HepG2 (cell line): ENCODE measurements at regions not wholly inside any gene's neighbourhood (a gene's known extent, or its start where the extent isn't known, plus 50 kb on each side); places are given as distances from the start of the nearest gene placed in this dataset.

Experiments
- ATAC-seq: fragments of 200-7000 bp; cut with Tn5 transposase; 3 replicates; pipeline ENCODE4 v1.9.1; 2020; ENCODE audit warnings: mild to moderate bottlenecking, moderate library complexity
- BruUV-seq: library from RNA; stranded (reverse); fragments of 400-500 nt; replicated peaks from 2 replicates; lab custom pipeline; 2021; lab: Mats Ljungman, UMichigan
- CTCF ChIA-PET: fragments of 300-600 bp; formaldehyde crosslinking; extraction: SDS; loops from one replicate; lab custom pipeline; 2021; ENCODE audit warnings: low total read pairs, inconsistent platforms, low intra/inter-chr PET ratio; lab: Yijun Ruan, JAX
- POLR2A ChIA-PET: fragments of 350-600 bp; sonication (Branson Sonifier 250); formaldehyde crosslinking; loops from one replicate; lab custom pipeline; 2020; ENCODE audit warnings: antibody characterized with exemption, inconsistent platforms; lab: Yijun Ruan, JAX
- DNase-seq: peaks from one replicate; pipeline ENCODE4 v3.0.0-alpha.2; 2015; ENCODE audit warnings: low spot score
- FAIRE-seq: peaks from 3 replicates; lab custom pipeline; 2011; peaks lifted over from hg19 to GRCh38; lab: Jason Lieb, UNC
- H2AFZ ChIP-seq: one replicate; pipeline ENCODE4 v1.6.1; 2011; ENCODE audit warnings: low read length, inconsistent platforms
- H3K27ac ChIP-seq: fragments of 300-600 bp; 3 replicates; pipeline ENCODE4 v1.8.0; 2011; ENCODE audit warnings: mixed run types, mild to moderate bottlenecking, mixed read lengths, low read length, inconsistent platforms; ENCODE audit not compliant: insufficient read depth; ENCODE audit errors: extremely low read length
- H3K27me3 ChIP-seq, 2 experiments: fragments of 200-600 bp in 1 of 2; 2 replicates in 1 of 2; 3 replicates in 1 of 2; pipeline versions ENCODE4 v1.6.0 to v1.8.0; 2011; ENCODE audit warnings: low read length in 2 of 2, mild to moderate bottlenecking in 2 of 2, moderate library complexity in 2 of 2, inconsistent platforms in 1 of 2; ENCODE audit not compliant: insufficient read depth in 2 of 2, control insufficient read depth in 1 of 2
- H3K36me3 ChIP-seq, 2 experiments: fragments of 200-600 bp in 1 of 2; replicated peaks in 1 of 2; 2 replicates in 1 of 2; 3 replicates in 1 of 2; pipeline versions ENCODE4 v1.5.1 to v1.8.0; 2011; ENCODE audit warnings: low read length in 2 of 2, inconsistent platforms in 1 of 2; ENCODE audit not compliant: insufficient read depth in 2 of 2, control insufficient read depth in 1 of 2
- H3K4me1 ChIP-seq: 2 replicates; pipeline ENCODE4 v1.5.1; 2012; ENCODE audit warnings: low read length, inconsistent platforms; ENCODE audit not compliant: insufficient read depth
- H3K4me2 ChIP-seq: 2 replicates; pipeline ENCODE4 v1.6.0; 2011; ENCODE audit warnings: low read depth, low read length, inconsistent platforms
- H3K4me3 ChIP-seq, 3 experiments: fragments of 200-600 bp in 1 of 3; sonication (generic), shearing (Covaris generic) in 1 of 3; replicated peaks in 1 of 3; 2 replicates each; pipeline ENCODE4 v1.5.1; 2011 to 2016; ENCODE audit warnings: low read length in 3 of 3, inconsistent platforms in 2 of 3, low read depth in 2 of 3, mild to moderate bottlenecking in 2 of 3, control low read depth in 1 of 3, mixed read lengths in 1 of 3; ENCODE audit not compliant: insufficient read depth in 1 of 3
- H3K79me2 ChIP-seq: one replicate; pipeline ENCODE4 v1.6.1; 2011; ENCODE audit warnings: low read length, inconsistent platforms; ENCODE audit not compliant: insufficient read depth
- H3K9ac ChIP-seq: 2 replicates; pipeline ENCODE4 v1.6.0; 2011; ENCODE audit warnings: mild to moderate bottlenecking, low read depth, low read length, inconsistent platforms; ENCODE audit not compliant: insufficient read depth
- H3K9me3 ChIP-seq: 2 replicates; pipeline ENCODE4 v1.5.1; 2012; ENCODE audit warnings: mild to moderate bottlenecking, low read length
- H4K20me1 ChIP-seq: 2 replicates; pipeline ENCODE4 v1.6.0; 2011; ENCODE audit warnings: inconsistent platforms, mild to moderate bottlenecking, low read length, moderate library complexity; ENCODE audit not compliant: insufficient read depth
- CEBPG ChIP-seq: IDR thresholded peaks from 2 replicates; pipeline ENCODE4 v1.6.1; 2016
- DNMT3B ChIP-seq: conservative IDR thresholded peaks from 2 replicates; pipeline ENCODE4 v1.6.1; 2016; ENCODE audit warnings: missing biosample characterization, control low read depth
- FOSL2 ChIP-seq: sonication (generic); formaldehyde crosslinking; IDR thresholded peaks from 2 replicates; pipeline ENCODE4 v1.4.0; 2020; ENCODE audit warnings: missing genetic modification reagents
- KDM5A ChIP-seq: fragments of 200-600 bp; sonication (generic); IDR thresholded peaks from 2 replicates; pipeline ENCODE4 v1.7.0; 2018; ENCODE audit warnings: antibody characterized with exemption, mild to moderate bottlenecking, low read length, borderline replicate concordance
- POGZ ChIP-seq: sonication (generic); formaldehyde crosslinking; IDR thresholded peaks from 2 replicates; pipeline ENCODE4 v1.4.0; 2020; ENCODE audit warnings: mild to moderate bottlenecking, missing genetic modification reagents
- SETDB1 ChIP-seq: sonication (generic); formaldehyde crosslinking; IDR thresholded peaks from 2 replicates; pipeline ENCODE4 v1.5.1; 2020; ENCODE audit warnings: missing genetic modification reagents, mild to moderate bottlenecking, borderline replicate concordance
- ZNF274 ChIP-seq: sonication (generic); formaldehyde crosslinking; IDR thresholded peaks from 2 replicates; pipeline ENCODE4 v1.5.1; 2020; ENCODE audit warnings: mild to moderate bottlenecking, missing genetic modification reagents
- ZNF282 ChIP-seq: fragments of 450-650 bp; IDR thresholded peaks from 2 replicates; pipeline ENCODE4 v1.6.1; 2018; ENCODE audit not compliant: partially characterized antibody
- ZNF496 ChIP-seq: sonication (generic); formaldehyde crosslinking; IDR thresholded peaks from 2 replicates; pipeline ENCODE4 v1.8.1; 2023; ENCODE audit warnings: mild to moderate bottlenecking, moderate library complexity, missing genetic modification reagents; ENCODE audit not compliant: insufficient replicate concordance
- ZNF543 ChIP-seq: sonication (generic); formaldehyde crosslinking; IDR thresholded peaks from 2 replicates; pipeline ENCODE4 v1.4.0; 2020; ENCODE audit warnings: mild to moderate bottlenecking, missing genetic modification reagents
- ZNF678 ChIP-seq: sonication (generic); formaldehyde crosslinking; IDR thresholded peaks from 2 replicates; pipeline ENCODE4 v1.4.0; 2020; ENCODE audit warnings: mild to moderate bottlenecking, missing genetic modification reagents
- ZNF776 ChIP-seq: sonication (generic); formaldehyde crosslinking; IDR thresholded peaks from 2 replicates; pipeline ENCODE4 v1.4.0; 2020; ENCODE audit warnings: mild to moderate bottlenecking, missing genetic modification reagents
- WGBS: methylation state at CpG from one replicate; pipeline ENCODE4 v1.1.6; 2017; ENCODE audit warnings: low lambda C conversion rate; 5-methylcytosine and 5-hydroxymethylcytosine counted together
- in situ Hi-C: cut with HindIII; loops from 2 replicates; pipeline ENCODE4 v1.10.0; 2017; ENCODE audit warnings: low pct_unique_long_range_greater_than_20kb; ENCODE audit not compliant: extremely low pct_ligation_motif_present
- intact Hi-C: fragments of 100-400 bp; cut with micrococcal nuclease; formaldehyde crosslinking; loops from one replicate; pipeline ENCODE4 v1.10.0; 2022; ENCODE audit not compliant: unreplicated experiment
- TF ChIP-seq, protein P1 (sequence below): sonication (generic); formaldehyde crosslinking; conservative IDR thresholded peaks from 2 replicates; pipeline ENCODE4 v1.8.0; 2022; ENCODE audit warnings: mild to moderate bottlenecking, moderate library complexity, missing genetic modification reagents
- TF ChIP-seq, protein P2 (sequence below): IDR thresholded peaks from 2 replicates; pipeline ENCODE4 v1.6.1; 2012; ENCODE audit warnings: low read length, improper control_type of control experiment
- TF ChIP-seq, protein P3 (sequence below): sonication (generic); formaldehyde crosslinking; IDR thresholded peaks from 2 replicates; pipeline ENCODE4 v1.8.0; 2022; ENCODE audit warnings: mild to moderate bottlenecking, missing genetic modification reagents, moderate library complexity
- TF ChIP-seq, protein P4 (sequence below): sonication (generic); formaldehyde crosslinking; IDR thresholded peaks from 2 replicates; pipeline ENCODE4 v1.4.0; 2020; ENCODE audit warnings: low read depth, missing genetic modification reagents

DNA sequence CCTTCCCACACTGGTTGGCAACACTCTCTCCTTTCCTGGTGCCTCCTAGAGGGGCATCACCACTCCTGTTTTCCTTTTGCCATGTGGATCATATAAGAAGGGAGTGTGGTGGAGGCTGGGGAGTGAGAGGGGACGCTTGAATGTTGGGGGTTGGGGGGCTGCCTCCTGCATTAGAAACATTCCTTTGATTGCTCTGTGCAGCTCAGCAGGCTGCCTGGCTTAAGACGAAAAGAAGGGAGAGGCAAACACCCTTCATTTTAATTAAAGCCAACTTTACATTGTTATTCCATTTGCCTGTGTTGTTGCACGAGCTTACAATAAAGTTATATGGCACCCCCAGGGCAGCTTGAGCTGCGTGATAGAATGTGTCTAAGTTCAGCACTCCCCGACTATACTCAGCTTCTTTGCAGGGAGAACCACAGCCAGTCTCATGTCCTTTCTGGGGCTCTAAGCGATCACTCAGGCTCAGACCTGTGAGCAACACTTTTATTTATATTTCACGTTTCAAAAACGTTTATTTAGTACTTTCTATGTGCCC is 57.4 kb downstream of the FOXD2 start:
- peaks cover 5 to 55% of the 10 kb centered on the region in 2 experiments; a peak in 4 of 5 replicates for H3K27me3 ChIP-seq
- no TSS peak for BruUV-seq
- no peak overlapping the region for H3K9ac ChIP-seq
- no peak overlapping the region for H2AFZ ChIP-seq
- intact Hi-C loops (no loop called here), in situ Hi-C loops (no loop called here)
- H3K27ac ChIP-seq = no peak overlapping the region
- FAIRE-seq = no peak
- H3K79me2 ChIP-seq = no peaks in the 10 kb centered on the region
- H3K9me3 ChIP-seq = no peaks in the 10 kb centered on the region
- H4K20me1 ChIP-seq = no peaks in the 10 kb centered on the region
- no peaks in the 10 kb centered on the region for H3K36me3 ChIP-seq
- POLR2A ChIA-PET = no interaction called here
- WGBS = 10% methylated on average over 8 of the region's 8 CpGs
- no peaks in the 10 kb centered on the region for H3K4me1 ChIP-seq
- H3K4me3 ChIP-seq = no peak overlapping the region
- CTCF ChIA-PET = no interaction called here
- no peak for ATAC-seq
- H3K4me2 ChIP-seq = no peak overlapping the region
- DNase-seq = no peak
- TF ChIP-seq, protein P1, sequence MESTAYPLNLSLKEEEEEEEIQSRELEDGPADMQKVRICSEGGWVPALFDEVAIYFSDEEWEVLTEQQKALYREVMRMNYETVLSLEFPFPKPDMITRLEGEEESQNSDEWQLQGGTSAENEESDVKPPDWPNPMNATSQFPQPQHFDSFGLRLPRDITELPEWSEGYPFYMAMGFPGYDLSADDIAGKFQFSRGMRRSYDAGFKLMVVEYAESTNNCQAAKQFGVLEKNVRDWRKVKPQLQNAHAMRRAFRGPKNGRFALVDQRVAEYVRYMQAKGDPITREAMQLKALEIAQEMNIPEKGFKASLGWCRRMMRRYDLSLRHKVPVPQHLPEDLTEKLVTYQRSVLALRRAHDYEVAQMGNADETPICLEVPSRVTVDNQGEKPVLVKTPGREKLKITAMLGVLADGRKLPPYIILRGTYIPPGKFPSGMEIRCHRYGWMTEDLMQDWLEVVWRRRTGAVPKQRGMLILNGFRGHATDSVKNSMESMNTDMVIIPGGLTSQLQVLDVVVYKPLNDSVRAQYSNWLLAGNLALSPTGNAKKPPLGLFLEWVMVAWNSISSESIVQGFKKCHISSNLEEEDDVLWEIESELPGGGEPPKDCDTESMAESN (CRISPR knock-in tag) = no peak
- TF ChIP-seq ZNF274 (no peak), KDM5A (no peak), FOSL2 (CRISPR knock-in tag) (no peak), ZNF678 (CRISPR knock-in tag) (no peak), CEBPG (no peak), ZNF543 (CRISPR knock-in tag) (no peak), ZNF496 (CRISPR knock-in tag) (no peak), SETDB1 (CRISPR knock-in tag) (no peak), POGZ (no peak), DNMT3B (CRISPR knock-in tag) (no peak), ZNF282 (no peak), ZNF776 (CRISPR knock-in tag) (no peak)
- TF ChIP-seq, protein P2, sequence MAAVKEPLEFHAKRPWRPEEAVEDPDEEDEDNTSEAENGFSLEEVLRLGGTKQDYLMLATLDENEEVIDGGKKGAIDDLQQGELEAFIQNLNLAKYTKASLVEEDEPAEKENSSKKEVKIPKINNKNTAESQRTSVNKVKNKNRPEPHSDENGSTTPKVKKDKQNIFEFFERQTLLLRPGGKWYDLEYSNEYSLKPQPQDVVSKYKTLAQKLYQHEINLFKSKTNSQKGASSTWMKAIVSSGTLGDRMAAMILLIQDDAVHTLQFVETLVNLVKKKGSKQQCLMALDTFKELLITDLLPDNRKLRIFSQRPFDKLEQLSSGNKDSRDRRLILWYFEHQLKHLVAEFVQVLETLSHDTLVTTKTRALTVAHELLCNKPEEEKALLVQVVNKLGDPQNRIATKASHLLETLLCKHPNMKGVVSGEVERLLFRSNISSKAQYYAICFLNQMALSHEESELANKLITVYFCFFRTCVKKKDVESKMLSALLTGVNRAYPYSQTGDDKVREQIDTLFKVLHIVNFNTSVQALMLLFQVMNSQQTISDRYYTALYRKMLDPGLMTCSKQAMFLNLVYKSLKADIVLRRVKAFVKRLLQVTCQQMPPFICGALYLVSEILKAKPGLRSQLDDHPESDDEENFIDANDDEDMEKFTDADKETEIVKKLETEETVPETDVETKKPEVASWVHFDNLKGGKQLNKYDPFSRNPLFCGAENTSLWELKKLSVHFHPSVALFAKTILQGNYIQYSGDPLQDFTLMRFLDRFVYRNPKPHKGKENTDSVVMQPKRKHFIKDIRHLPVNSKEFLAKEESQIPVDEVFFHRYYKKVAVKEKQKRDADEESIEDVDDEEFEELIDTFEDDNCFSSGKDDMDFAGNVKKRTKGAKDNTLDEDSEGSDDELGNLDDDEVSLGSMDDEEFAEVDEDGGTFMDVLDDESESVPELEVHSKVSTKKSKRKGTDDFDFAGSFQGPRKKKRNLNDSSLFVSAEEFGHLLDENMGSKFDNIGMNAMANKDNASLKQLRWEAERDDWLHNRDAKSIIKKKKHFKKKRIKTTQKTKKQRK = no peak
- TF ChIP-seq, protein P3, sequence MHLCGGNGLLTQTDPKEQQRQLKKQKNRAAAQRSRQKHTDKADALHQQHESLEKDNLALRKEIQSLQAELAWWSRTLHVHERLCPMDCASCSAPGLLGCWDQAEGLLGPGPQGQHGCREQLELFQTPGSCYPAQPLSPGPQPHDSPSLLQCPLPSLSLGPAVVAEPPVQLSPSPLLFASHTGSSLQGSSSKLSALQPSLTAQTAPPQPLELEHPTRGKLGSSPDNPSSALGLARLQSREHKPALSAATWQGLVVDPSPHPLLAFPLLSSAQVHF = no peak
- TF ChIP-seq, protein P4, sequence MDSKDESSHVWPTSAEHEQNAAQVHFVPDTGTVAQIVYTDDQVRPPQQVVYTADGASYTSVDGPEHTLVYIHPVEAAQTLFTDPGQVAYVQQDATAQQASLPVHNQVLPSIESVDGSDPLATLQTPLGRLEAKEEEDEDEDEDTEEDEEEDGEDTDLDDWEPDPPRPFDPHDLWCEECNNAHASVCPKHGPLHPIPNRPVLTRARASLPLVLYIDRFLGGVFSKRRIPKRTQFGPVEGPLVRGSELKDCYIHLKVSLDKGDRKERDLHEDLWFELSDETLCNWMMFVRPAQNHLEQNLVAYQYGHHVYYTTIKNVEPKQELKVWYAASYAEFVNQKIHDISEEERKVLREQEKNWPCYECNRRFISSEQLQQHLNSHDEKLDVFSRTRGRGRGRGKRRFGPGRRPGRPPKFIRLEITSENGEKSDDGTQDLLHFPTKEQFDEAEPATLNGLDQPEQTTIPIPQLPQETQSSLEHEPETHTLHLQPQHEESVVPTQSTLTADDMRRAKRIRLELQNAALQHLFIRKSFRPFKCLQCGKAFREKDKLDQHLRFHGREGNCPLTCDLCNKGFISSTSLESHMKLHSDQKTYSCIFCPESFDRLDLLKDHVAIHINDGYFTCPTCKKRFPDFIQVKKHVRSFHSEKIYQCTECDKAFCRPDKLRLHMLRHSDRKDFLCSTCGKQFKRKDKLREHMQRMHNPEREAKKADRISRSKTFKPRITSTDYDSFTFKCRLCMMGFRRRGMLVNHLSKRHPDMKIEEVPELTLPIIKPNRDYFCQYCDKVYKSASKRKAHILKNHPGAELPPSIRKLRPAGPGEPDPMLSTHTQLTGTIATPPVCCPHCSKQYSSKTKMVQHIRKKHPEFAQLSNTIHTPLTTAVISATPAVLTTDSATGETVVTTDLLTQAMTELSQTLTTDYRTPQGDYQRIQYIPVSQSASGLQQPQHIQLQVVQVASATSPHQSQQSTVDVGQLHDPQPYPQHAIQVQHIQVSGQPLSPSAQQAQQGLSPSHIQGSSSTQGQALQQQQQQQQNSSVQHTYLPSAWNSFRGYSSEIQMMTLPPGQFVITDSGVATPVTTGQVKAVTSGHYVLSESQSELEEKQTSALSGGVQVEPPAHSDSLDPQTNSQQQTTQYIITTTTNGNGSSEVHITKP = no peak
